OCI-LY3 (cell line): ENCODE measurements at regions not wholly inside any gene's neighbourhood (a gene's known extent, or its start where the extent isn't known, plus 50 kb on each side); places are given as distances from the start of the nearest gene placed in this dataset.

Experiments
- CTCF ChIP-seq: fragments of 200-600, 300-600 bp; sonication (generic); IDR thresholded peaks from 2 replicates; pipeline ENCODE4 v1.5.1; 2014; ENCODE audit warnings: antibody characterized with exemption, low read length, low read depth
- EZH2phosphoT487 ChIP-seq: fragments of 200-600 bp; shearing (Covaris generic); IDR thresholded peaks from 2 replicates; pipeline ENCODE4 v1.6.1; 2018; ENCODE audit warnings: antibody characterized with exemption, mixed run types, low read depth

- no peak for TF ChIP-seq CTCF
- TF ChIP-seq EZH2phosphoT487: no peak
These were observed 829.7 kb upstream of the CITED2 start for GRCh38 chr6:140204154-140204553.
